Dedifferentiated amniotic fluid mesenchymal stem cell (primary cell): ENCODE measurements at regions not wholly inside any gene's neighbourhood (a gene's known extent, or its start where the extent isn't known, plus 50 kb on each side); places are given as distances from the start of the nearest gene placed in this dataset.

ENCODE experiments used
- DNase-seq: peaks from one replicate; pipeline ENCODE4 v3.0.0-alpha.2; 2016; ENCODE audit errors: extremely low spot score

DNA sequence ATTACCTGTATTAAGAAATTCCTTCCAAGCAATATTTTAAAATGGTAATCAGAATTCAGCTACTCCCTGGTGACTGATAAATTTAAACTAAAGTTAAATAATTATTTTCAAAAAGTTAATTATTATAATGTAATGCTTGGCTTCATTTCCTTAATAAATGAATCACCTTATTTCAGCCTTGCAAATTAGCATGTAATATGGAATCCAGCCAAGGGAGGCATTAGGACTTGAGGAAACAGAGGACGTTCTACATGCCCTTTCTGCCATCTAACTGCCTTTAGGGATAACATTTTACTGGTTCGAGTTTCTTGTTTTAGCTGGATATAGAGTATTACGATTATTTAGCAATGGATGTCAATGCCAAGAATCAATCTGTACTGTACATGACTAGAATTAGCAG is 636.3 kb downstream of the TSN start:
- no peak for DNase-seq

DNA sequence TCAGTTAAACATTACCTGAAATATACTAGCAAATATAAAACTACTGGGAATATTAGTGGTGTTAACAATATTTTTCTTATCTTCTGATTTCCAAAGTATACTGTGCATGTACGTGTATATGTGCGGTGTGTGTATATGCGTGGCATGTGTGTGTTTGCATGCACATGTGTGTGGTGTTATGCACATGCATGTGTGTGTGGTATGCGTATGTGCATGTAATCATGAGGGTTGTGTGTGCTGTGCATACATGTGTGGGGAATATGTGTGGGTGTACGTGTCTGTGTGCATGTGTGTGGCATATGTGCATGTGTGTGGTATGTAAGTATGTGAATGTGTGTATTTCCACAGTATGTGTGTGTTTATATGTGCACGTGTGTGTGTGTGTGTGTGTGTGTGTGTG is 640.2 kb downstream of the TSN start:
- no peak for DNase-seq

DNA sequence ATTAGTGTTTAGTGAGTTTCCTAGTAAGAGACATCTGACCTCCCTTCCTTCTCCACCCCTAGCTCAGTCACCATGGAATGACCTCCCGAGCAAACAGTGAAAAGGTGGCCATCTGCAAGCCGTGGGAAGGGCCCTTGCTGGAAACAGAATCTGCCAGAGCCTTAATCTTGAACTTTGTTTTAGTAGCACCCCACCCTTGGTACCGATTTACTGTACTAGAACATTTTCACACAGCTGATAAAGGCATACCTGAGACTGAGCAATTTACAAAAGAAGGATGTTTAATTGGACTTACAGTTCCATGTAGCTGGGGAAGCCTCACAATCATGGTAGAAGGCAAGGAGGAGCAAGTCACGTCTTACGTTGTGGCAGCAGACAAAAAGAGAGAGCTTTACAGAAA is 655.8 kb downstream of the TSN start:
- no peak for DNase-seq

DNA sequence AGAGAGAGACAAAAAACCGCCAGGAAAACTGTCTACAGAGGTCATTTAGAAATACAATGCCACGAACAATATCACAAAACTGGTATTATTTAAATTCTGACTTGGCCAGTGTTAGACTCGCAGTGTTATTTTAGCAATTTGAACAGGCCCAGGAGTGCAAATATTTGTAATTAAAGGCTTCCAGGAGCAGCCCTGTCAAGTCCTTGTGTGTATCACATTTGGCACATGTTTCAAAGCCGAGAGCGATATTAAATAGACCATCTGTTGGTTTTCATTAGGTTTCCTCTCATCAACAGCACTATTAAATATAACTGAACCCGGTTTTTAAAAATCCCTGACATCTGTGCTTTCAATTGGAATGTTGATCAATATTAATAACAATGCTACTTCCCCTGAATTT is 656.9 kb downstream of the TSN start:
- no peak for DNase-seq

DNA sequence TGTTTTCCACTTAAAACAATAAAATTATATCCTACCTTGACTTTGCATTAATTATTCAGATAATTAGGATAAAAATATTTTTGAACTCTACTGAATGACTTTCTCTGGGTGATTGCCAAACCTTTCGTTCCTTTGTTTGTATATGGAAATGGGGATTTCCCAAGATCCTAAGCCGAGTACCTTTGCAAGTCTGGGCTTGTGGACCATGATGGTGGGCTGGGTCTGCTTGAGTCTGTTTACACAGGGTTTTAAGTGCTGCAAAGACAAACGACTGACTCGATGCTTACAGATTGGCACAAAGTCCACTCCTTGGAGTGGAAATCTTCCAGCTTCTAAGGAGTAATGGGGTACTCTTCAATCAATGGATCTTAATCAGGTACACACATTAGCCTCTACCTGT is 659.5 kb downstream of the TSN start:
- DNase-seq = no peak

DNA sequence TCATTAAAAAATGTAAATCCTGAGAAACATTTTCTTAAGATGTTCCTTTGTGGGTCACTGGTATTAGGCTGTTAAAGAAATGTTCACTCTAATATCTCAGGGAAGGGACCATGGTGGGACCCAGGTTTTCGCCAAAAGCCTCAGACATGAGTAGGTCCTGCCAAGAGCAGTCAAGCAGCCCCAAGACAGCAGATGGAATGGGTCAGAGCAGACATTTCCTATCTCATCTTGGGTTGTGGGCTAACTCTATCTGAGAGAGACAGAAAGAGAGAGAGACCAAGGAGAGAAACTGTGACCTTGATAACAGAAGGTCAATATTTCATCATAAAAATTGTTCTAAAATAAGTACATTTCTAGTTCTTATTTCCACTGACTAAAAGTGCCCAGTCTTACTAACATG is 661.7 kb downstream of the TSN start:
- DNase-seq = no peak

DNA sequence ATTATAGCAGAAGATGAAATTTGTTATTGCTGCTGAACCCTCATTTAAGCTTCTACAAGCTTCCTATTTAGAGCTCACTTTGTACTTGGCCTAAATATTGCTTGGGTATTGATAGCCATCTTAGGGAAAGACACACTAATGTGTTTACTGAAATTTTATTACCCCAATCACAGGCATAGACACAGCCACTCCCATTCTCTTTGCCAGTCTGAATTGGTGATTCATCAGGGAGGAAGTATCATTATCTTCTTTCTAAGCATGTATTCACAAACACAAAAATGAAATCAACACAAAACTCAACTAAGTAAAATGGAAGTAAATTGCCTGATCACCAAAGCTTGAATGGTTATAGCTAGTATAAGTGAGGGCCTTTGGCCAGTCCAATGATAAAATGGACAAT is 666.3 kb downstream of the TSN start:
- no peak for DNase-seq

DNA sequence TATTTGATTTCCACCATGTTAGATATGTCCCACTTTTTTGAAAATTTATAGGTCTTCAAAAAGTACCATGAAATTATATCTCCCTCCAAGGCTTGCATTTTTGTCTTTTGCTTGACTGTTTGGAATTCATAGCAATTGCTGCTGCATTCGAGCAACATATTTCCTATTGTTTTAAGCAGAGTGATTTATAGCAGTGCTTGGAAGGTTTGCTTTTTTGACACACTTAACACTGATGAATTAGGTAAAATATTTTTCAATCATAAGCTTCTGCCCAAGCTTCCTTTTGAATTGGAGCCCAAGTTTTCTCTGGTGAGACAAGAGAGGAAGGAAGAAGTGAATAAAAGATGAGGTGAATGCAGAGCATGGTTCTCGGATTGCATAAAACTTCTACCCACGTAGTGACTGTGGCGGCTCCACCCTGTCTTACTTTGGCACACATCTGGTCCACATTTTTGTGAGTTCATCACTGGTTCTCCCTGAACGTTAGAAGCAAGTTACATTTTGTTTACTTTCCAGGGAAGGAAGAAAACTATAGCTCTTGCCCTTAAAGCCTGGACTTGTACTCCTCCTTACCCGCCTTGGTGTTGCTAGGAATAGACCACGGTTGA is 667.0 kb downstream of the TSN start:
- no peak for DNase-seq

DNA sequence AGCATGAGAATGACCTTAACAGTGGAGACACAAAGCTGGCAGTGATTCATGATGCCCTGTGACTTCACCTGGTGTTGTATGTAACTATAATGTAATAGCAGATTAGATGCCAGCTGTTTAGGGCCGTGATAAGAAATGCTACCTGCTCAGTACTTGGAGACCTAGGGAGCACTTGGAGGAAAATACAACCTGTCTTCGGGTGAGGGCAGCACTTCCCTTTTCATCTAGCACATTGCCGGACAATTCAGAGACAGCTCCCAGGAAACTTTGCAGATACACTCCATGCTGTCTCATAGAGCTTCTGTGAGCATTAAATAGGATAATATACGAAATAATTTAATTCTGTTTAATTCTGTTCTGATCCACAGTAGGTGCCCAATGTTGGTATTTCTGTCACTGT is 668.5 kb downstream of the TSN start:
- DNase-seq = no peak

DNA sequence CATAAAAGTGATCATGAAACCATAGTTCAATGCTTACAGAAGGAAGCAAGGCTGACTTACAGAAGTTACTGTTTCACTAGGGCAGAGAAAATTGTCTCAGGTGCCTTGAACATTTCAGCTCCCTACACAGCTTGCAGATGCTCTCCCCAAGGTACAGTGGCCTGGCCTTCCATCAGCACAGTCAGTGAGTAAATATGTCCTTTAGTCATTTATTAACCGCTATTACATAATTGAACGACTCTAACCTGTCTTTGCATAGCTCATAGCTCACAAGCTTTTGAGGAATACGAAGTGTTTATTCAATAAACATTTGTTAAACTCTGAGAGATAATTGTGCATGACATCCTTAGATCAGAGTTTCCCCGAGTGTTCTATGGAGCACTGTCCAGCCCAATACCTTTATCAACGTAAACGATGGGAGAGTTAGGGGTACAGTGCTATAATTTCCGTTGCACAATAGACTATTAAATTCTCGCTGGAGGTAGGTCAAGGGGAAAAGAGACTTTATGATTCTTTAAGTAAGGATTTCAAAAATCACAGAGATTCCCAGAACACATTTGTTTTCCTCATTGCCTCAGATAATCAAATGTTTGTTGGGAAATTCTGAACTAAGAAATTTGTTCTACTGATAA is 677.8 kb downstream of the TSN start:
- no peak for DNase-seq

DNA sequence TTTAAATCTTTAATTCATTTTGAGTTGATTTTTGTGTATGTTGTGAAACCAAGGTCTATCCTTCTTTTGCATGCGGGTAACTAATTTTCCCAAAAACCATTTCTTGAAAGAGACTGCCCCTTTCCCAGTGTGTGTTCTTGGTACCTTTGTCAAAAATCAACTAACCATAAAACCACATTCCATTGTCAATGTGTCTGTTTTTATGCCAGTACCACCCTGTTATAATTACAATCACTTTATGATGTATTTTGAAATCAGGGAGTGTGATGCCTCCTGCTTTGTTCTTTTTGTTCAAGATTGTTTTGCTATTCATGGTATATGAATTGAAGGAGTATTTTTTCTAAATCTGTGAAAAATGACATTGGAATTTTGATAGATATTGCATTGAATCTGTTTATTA is 689.6 kb downstream of the TSN start:
- no peak for DNase-seq

DNA sequence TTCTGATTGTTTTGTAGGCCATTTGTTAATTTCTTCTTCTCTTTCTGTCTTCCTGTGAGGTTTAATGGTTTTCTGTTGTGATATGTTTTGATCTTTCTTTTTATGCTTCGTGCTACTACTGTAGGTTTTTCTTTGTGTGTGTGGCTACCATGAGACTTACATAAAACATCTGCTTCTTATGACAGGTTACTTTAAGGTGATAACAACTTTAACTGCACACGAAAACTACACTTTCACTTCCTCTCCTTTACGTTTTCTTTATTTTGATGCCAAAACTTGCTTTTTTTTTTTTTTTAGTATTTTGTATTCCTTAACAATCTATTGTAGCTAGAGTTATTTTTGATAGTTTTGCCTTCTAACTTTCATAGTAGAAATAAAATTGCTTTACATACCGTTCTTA is 691.3 kb downstream of the TSN start:
- DNase-seq = no peak

DNA sequence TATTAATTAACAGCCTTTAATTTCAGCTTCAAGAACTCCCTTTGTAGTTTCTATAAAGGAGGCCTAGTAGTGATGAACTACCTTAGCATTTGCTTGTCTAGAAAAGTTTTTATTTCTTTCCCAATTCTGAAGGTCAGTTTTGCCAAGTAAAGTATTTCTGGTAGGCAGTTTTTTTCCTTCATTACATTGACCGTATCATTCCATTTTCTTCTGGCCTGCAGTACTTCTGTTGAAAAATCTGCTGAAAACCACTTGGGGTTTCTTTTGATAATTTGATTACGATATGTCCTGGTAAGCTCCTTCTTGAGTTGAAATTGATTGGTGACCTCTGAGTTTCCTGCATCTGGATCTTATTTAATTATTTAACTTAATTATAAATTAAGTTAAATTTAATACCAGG is 691.8 kb downstream of the TSN start:
- no peak for DNase-seq

DNA sequence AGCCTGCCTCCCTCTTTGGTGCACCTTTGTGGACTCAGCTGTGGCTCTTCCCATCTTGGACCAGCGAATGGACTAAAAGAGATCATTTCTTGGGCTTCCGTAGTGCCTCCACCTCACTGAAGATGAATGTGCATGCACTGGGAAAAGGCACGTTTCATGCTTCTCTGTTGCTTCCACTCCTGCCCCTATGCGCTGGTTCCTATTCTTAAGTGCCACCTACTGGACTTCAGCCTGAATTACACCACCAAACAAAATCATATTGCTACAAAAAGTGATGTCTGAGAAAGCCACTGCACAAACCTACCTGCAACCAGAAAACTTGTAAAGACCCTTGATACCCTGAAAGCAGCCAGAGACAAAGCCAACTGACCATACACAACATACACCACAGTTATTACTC is 695.6 kb downstream of the TSN start:
- no peak for DNase-seq

DNA sequence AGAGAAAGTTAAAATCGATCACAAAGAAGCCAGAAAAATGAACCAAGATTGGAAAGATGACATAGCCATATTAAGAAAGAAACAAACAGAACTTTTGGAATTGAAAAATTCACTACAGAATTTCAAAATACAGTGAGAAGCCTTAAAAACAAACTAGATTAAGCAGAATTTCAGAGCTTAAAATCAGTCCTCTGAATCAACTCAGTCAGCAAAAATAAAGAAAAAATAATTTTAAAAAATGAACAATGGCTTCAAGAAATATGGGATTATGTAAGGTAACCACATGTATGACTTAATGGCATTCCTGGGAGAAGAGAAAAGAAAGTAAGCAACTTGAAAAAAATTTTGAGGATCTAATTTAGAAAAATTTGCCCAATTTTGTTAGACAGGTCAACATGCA is 696.2 kb downstream of the TSN start:
- no peak for DNase-seq

DNA sequence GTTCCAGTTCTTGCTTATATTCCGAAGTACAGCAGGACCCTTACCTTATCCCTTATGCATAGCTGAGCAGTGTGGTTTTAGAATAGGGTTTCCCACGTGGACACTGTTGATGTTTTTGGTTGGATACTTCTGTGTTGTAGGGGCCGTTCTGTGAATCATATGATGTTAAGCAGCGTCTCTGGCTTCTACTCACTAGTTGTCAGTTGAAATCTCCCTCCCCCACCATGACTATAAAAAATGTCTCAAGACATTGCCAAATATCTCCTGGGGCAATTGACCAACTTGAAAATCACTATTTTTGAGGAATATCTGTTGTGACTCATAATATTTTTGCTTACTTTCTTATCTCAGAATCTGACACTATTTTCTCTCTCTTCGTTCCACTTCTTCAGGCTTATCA is 713.7 kb downstream of the TSN start:
- DNase-seq = no peak

DNA sequence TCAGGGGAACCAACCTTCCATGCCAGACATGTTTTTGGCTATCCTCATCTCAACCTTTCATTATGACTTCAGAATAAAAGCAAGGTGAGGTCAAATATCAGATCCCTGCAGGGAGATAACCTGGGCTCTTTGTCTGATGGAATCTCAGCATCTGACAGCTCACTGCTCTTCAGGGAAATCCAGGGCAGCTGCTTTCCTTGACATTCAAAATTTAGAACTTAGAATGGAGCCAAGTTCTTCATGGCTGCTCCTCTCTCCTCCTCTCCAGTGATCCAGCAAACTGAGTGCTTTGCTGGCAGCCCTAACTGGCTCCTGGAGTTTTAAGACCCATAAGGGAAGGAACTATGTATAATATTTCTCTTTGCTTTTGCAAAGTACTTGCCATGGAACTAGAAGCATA is 716.3 kb downstream of the TSN start:
- no peak for DNase-seq

DNA sequence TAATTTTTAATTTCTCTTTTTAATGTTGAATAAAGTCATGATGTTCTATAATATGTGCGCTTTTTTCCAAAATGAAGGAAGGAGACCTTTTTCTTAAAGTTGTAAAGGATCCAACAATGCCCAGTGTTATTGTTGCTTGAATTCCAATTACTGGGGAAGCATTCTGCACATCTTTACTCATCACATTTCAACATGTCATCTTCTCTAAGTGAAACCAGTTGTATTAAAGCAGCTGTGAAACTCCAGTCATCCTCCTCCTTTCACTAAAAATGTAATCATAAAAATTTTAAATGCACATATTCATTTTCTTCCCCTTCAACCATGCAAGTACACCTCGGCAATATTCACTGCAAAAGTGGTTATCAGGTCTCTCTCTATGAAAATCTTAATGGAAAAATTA is 722.7 kb downstream of the TSN start:
- DNase-seq = no peak

DNA sequence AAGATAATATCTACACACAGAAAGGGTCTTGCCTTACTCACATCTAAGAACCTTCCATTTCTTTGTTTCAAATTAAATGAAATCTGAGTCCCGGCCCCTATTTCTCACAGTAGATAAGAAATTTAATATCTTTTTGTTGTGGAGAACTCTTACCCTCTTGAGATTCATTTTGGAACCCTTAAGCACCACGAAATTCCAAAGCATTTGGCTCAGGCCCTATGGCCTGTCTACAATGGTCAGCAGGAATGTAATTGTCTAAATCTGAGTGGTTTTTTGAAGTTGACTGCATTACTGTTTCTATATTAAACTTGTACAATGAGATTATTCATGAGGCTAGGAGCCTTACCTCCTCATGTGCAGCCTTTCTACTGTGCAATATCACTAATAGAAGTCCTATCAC is 723.3 kb downstream of the TSN start:
- DNase-seq = no peak

DNA sequence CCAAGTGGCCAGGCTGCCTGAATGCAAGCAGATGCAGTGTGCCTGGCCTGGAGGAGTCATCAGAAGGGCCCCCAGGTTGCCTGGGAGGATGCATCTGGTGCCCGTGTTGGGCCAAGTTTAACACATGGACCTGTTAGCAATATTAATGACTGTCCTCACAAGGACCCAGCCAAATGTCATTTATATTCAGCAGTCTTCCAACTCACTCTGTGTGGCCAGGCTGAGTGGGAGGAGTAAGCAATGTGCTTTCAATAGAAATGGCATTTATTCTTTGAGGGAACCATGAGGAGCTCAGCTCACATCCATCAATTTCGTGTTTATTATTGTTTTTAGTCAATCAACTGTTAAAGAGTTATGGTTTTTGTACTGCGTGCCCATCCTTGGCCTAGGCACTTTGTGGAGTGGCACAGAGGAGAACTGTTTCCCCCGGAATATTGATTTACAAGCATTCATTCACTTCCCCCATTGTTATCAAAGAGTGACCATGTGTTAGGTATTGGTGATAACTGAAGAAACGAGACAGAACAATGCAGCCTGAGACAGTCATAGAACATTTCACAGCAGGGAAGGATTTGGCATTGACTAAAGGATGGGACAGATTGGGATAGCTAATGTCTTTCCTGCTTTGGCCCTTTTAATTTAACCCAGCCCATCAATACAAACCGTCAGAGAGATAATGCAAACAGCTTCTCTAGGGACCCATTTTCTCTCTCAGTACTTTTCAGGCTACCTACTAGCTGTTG is 725.2 kb downstream of the TSN start:
- no peak for DNase-seq

DNA sequence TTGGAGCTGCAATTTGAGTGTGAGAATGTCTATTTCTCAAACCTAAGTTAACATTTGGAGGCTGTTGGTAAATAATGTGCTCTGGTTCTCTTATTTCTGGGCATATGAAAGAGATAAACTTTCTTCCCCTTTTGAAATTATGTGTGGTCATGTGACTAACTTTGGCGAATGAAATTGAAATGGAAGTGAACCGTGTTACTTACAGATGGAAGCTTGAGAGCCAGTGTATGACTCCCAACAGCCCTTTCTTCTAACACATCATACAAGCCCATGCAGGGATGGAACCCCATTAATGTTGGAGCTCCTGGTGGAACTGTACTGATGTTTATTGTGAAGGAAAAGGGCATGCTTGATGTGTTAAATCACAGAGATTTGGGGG is 725.8 kb downstream of the TSN start:
- DNase-seq = no peak

DNA sequence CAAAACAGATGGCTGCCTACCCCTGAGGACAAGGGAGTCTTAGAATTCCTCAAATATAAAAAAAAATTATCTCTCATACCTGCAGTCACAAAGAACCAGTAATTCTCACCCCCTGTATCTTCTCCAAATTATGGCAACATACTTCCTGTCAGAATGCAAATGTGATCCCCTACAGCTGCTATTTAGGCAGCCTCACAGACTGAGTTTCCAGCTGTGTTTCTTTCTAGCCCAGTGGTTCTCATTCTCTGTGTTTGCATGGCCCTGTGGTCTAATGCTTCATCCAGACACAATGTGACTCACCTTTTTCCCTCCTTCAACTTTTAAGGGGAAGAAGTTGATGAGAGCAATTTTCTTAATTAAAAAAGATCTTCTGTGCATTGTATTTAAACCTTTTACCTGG is 726.3 kb downstream of the TSN start:
- DNase-seq = no peak

DNA sequence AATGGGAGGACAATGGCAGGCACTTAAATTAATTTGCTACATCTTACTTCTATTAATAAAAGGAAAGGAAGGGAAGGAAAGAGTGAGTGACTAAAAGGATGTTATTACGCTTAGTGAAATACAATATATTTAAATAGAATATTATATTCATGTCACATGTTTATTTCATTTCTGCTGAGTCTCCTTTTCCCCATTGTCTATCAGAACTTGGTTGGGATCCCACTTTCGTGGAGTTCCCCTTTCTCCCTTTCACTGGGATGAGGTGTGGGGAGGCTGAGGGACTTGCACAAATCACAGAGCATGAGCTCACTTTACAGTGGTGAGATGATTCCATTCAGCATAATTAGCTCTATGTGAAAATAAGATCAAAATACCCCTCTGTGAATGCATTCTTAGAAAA is 730.6 kb downstream of the TSN start:
- no peak for DNase-seq
